Umbilical cord (tissue), 1 donor: ENCODE measurements at regions not wholly inside any gene's neighbourhood (a gene's known extent, or its start where the extent isn't known, plus 50 kb on each side); places are given as distances from the start of the nearest gene placed in this dataset.
A peak's percentile ranks its signal among the peaks of the same experiment; 100 is the strongest.
"Not testable (repeated sequence)": the region's sequence is repeated elsewhere in the genome, so short reads cannot be mapped to it uniquely, and the experiment has no call there.

Experiments used
- DNase-seq: peaks from one replicate; pipeline ENCODE4 v3.0.0-alpha.2; 2015; ENCODE audit warnings: low spot score

DNA sequence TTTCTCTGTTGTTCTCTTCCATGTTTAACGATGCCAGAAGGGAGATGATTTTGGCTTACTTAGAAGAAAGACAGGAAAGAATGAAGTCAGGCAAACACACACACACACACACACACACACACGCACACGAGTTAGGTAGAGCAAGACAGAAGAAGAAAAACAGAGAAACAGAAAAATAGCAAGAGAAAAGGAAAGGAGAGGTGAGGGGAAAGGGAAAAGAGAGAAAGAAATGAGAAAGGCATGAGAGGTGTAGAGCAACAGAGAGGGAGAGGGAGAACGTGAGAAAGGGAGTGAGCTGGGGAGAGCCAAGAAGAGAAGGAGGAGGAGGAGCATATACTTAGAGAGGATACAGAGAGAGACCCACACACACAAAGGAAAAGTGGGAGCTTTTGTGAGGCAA, 385.3 kb downstream of the DOK5 start:
- no peak for DNase-seq

DNA sequence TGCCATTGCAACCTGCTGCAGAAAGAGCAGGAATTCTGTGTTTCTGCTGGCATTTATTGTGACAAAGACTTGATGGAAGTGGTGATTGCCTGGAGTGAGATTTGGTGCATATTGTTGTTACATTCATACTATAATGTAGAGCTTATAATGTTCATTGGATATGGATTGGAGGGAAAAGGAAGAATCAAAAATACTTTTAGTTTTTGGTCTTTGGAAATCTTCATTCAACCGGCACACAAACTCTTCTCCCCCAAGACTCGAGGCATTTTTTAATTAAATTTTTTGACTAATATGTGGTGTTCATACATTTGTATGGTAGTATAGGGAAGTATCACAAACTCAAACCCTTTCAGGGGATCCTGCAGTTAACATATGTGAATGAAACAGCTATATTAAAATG, 380.8 kb downstream of the DOK5 start:
- no peak for DNase-seq

DNA sequence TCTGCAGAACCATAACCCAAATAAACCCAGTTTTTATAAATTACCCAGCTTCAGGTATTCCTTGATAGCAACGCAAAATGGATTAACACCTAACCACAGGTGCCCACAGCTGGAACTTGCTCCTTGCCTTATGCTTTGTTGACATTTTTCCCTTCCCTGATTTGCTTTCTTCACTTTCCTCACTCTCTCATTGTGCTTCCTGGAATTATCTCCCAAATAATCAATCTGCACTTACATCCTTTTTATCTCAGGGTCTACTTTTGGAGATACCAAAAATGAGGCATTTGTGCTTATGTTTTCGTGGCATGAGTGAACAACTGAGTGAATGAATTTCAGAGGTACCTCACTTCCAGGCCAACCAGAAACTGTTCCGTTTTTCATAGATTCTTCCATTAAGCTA, 374.3 kb downstream of the DOK5 start:
- no peak for DNase-seq

DNA sequence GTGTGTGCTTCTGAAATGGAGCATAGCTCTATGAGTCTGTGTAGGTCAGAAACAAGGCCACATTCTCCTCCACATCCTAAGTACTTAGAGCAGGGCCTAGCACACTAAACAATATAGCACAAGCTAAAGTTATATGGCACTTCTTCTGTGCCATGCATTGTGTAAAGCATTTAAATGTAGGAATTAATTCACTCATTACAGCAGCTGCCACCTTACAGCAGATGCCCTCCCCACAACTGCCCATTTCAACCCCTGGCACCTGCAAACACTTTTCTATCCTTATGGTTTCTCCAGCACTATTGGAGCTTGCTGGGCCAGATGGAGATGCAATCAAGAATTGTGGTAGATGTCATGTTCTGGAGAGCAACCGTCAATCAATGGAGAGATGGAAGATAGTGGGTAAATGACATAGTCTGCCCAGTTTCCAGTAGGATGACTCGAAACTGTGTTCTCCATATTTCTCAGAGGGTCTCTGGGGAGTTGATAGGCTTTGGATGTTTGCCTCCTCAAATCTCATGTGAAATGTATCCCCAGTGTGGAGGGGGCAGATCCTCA, 373.7 kb downstream of the DOK5 start:
- DNase-seq, result no peak

DNA sequence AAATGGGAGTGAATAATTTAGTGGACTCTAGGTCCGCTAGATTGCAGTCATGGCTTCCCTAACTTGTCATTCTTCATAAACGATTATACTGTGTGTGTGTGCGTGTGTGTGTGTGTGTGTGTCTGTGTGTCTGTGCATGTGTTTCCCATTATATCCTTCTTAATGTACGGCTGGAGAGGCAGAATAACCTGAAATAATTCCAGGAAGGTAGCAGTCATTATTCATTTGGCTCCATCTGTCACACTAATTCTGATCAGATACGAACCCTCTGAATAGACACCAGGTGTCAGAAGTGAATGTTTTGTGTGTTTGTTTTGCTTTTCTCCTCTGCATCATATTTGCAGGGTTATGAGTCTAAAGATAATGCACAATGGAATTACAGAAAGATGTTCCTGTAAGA, 372.9 kb downstream of the DOK5 start:
- DNase-seq, result no peak

DNA sequence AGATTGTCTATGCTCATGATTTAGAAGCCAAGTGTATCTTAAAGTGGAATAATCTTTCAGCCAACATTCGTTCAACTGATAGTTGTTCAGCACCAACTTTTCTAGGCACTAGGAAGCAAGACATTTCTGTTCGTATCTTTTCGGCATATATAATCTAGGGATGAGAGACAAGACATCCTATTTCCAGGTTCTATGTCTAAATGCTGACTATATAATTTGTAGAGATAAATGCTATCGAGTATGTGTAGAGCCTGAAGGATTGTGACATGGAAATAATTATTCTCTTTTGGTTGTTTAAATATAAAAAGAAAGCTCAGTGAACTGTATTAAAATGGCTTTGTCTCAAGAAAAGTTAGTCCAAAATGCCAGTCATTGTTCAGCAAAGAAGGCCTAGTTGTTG, 371.6 kb downstream of the DOK5 start:
- DNase-seq, result no peak

DNA sequence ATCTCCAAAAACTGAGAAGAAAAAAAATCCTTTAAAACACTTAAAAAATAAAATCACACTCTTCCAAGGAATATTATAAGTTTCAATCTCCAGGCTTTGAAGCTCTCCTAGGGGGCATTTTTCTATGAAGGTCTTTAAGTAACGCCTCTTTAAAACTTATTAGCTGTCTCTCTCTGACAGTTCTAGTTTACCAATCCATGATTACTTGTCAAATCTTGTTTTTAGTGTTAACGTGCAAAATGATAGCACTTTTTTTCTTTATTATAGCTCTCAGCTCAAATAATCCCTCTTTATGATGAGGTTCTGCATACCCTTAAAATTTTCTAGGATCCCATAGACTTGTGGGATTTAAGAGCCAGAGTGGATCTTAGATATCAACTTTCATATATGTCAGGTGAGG, 369.0 kb downstream of the DOK5 start:
- no peak for DNase-seq

DNA sequence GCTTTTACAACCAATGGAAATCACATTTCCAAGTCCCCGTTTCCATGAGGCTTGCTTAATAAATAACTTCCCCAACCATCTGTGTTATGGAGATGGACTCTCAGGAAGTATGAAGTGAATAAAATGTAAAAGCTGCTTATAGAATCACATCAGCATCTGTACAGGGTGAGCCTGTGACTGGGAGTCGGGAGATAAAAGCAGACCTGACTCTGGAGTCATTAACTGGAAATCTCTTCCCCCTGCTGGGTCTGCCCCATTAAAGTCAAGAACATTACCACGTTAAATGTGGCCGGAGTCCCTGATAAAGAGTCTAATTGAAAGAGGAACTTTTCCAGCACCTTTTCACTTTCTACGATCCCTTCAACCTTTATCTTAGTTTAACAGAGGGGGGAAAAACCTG, 368.5 kb downstream of the DOK5 start:
- DNase-seq, result peak; percentile 11

DNA sequence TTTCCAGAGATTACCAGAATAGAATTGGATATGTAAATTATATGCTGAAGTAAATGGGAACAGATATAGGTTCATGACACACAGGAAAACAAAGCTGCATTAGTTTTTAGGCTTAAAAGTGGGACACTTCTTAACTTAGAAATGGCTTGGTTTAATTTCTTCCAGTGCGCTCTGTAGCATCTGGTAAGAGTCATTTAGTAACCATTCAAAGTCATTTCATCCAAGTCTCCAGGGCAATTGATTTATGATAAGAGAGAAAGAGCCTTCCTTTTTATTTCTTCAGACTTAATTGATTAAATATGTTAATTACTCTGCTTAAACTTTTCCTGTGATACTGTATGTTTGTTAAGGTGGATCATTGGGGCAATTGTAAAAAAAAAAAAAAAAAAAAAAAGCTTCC, 368.0 kb downstream of the DOK5 start:
- no peak for DNase-seq

DNA sequence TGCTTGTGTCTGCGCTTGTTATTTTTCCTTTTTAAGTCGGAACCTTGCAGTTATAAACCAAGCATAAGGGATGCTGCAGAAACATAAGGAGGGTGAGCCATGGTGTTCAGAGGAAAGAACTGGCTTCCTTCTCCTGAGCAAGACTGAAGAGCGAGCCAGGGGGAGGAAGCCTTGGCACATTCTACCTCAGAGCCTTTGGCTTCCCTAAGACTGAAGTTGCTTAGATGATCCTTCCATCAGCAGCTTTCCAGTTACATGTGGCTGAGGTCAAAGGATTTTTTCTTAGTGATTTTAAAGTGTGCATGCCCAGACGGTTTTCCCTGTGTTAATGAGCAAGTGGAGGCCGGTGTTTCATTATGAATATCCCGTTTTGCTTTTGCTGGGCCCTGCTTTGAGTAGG, 363.8 kb downstream of the DOK5 start:
- no peak for DNase-seq

DNA sequence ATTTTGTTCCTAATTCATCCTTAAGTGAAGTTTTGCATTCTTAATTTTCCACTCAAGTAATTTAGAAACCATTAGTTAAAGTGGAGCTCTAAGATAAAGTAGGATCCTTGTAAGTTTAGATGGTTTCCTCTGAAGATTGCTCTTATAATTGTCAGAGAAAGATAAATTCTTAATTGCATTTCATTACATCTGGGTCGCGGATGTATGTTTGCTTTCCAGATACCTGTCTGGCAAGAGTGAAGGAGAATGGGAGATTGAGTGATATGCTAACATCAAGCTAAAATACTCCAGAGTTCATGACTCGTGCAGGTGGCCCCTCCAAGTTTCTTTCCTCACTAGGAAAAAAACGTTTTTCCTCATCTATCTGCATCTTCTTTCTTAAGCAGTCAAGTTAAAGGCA, 361.8 kb downstream of the DOK5 start:
- no peak for DNase-seq

DNA sequence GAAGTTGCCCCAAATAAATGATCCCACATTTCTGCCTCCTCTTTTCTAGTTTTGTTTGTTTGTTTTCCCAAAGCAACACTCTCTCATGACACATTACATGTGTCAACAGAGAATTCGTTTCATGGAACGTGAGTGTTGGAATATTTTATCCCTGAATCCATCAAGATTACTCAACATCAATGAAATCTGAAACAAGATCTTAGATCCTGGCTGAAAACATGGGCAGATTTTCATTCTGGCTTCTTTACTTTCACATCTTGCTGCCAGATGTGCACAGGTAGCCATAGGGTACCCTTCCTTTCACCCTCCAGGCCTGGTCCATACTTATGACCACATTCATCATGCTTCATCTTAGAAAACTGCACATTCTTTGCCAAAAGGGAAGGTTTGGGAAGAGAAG, 347.0 kb downstream of the DOK5 start:
- no peak for DNase-seq

DNA sequence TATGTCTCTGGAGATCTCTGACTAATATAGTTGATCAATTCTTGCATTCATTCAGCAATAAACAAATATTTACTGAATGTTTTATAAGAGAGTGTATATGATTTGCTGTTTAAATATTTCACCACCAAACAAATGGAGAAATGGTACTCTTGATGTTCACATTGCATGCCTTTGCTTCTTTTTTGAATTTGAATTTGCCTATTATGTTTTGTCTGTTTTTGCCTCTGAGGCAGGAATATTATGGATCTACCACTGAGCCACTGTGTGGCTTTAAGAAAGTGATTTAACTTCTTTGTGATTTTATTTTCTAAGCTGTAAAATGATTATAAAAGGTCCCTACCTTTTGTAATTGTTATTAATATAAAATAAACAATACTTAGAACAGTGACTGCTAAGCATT, 345.0 kb downstream of the DOK5 start:
- no peak for DNase-seq

DNA sequence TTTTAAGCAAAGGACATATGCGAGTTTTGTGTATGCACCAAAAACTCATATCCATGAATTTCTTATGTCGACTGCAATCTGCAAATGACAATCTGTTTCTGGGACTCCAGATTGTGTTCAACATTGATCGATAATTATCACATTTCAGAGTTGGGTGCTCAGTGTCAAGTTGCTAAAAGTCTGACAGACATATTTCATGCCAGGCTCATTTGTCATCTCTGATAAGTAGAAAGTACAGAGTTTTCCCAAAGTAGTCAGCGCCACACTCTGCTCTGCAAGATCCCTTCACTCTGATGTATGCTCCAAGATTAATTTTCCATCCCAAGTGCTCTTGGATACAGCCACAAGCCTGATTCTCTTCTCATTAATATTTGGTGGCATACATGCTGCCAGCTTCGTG, 331.1 kb downstream of the DOK5 start:
- no peak for DNase-seq

DNA sequence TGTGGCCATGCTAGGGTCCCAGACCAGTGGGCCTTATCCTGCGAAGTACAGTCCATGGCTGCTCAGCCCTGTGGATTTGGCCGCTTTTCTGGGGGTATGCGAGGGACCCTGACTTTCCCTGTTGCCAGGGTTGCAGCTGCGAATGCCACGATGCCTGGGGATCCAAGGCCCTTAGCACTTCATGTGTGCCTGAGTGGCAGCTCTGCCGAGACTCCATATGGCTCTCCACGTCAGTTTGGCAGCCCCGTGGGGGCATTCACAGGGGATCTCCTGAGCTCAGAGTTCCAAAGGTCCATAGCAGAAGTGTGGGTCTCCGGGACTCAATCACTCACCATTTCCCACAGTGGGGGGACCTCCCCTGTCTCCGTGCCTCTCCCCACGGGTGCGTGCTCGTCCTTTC, 319.5 kb downstream of the DOK5 start:
- DNase-seq, result no peak

DNA sequence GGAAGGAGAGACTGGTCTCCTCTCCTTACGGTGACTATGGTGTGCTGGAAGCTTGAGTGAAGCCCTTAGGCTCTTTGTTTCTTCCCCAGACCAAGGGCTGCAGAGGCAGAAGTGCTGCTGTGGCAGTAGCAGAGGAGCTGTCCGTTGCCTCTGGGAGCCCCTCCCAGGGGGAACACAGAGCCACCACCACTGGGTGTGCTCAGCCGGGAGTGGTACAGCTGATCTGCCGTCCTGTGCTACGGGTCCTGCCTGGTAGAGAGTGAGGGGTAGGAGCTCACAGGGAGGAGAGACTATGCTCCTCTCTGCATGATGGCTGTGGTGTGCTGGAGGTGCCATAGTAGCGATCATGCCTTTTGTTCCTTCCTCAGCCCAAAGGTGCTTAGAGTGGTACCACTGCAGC, 318.7 kb downstream of the DOK5 start:
- DNase-seq, result no peak

DNA sequence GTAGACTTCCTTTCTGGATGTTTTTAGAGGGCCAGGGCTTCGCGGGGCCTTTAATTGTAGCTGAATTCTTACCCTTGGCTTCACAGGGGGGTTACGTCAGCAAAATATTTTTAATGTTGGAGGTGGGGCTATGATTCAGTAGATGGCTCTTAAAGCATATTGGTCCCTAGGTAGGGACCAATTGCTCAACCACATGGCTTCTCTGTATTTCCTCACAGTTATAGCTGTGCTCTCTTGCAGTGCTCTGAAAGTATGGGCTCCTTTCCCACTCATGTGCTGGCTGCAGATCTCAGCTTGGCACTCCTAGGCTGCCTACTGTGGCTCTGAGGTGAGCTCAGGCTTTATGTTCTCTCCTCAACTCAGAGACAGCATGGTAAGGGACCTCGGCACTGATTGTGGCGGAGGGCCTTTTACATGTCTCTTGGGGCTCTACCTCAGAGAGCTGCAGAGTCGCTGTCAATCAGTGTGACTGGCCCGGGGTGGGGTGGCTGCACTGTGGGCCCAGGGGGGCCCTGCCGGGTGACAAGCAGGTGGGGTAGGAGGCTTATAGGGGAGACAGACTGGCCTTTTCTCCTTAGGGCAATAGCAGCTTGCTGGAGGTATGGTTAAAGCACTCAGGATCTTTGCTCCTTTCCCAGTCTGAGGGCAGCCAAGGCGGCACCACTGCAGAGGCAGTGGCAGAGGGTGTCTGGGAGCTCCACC, 318.0 kb downstream of the DOK5 start:
- DNase-seq, result peak; percentile 37

DNA sequence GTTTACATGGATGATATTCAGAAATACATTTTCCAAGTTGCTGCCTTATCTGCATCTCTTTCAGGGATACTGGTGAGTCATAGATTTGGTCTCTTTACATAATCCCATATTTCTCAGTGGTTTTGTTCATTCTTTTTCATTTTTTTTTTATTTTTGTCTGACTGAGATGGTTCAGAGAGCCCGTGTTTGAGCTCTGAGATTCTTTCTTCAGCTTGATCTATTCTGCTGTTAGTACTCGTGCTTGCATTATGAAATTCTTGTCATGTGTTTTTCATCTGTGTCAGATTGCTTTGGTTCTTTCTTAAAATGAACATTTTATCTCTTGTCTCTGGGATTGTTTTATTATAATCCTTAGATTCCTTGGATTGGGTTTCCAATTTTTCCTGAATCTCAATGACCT, 317.3 kb downstream of the DOK5 start:
- peak; percentile 55 for DNase-seq

DNA sequence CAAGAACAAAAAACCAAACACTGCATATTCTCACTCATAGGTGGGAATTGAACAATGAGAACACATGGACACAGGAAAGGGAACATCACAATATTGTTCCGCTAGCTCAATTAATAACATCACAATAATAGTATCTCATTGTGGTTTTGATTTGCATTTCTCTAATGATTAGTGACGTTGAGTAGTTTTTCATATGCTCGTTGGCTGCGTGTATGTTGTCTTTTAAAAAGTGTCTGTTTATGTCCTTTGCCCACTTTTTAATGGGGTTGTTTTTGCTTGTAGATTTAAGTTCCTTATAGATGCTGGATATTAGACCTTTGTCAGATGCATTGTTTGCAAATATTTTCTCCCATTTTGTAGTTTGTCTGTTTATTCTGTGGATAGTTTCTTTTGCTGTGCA, 312.9 kb downstream of the DOK5 start:
- not testable (repeated sequence) for DNase-seq

DNA sequence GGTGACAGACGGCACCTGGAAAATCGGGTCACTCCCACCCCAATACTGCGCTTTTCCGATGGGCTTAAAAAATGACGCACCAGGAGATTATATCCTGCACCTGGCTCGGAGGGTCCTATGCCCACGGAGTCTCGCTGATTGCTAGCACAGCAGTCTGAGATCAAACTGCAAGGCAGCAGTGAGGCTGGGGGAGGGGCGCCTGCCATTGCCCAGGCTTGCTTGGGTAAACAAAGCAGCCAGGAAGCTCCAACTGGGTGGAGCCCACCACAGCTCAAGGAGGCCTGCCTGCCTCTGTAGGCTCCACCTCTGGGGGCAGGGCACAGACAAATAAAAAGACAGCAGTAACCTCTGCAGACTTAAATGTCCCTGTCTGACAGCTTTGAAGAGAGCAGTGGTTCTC, 307.4 kb downstream of the DOK5 start:
- DNase-seq, result not testable (repeated sequence)

DNA sequence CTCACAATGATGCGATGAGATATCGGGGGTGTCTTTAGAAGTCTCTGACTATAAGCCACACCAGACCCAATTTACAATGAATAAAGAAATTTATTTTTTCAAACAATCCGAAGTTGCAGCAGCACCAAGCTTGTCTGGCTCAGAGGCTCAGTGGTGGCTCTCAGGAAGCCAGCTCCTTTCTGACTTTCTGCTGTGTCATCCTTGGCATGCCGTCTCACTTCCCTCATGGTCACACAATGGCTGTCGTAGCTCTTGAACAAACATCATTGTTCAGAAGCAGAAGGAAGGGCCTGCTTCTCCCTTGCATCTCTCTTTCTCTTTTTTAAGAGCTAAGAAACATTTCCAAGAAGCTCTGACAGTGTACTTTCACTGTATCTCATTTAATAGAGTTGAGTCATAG, 299.0 kb downstream of the DOK5 start:
- no peak for DNase-seq

DNA sequence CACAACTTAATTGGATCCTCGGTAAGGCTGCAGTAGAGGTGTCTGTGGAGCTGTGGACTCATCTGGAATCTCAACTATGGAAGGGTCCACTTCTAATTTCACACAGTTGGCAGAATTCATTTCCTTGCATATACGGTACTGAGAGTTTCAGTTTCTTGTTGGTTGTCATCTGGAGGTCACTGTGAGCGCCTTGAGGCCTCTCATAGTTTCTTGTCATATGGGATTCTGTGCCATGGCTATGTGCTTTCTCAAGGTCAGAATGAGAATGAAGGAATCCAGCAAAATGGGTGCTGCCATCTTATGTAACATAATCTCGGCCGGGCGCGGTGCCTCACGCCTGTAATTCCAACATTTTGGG, 298.2 kb downstream of the DOK5 start:
- no peak for DNase-seq

DNA sequence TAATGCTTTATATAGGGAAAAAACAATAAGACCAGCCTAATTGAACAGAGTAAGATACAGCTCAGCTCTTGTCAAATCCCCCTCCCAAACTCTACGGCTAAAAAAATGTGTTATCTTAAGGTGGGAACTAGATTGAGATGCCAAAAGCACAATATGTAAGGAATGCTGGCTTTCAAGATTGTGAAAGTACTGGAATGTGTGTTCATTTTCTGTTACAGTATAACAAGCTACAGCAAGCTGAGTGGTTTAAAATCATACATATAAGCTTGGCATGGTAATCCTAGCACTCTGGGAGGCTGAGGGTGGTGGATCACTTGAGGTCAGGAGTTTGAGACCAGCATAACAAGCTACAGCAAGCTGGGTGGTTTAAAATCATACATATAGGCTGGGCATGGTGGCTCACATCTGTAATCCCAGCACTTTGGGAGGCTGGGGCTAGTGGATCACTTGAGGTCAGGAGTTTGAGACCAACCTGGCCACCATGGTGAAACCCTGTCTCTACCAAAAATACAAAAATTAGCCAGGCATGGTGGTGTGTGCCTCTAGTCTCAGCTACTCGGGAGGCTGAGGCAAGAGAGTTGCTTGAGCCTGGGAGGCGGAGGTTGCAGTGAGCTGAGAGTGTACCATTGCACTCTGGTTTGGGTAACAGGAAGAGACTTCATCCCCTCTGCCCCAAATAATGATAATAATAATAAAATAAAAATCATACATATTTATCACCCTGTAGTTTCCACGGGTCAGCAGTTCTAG, 297.7 kb downstream of the DOK5 start:
- peak; percentile 61 for DNase-seq
